GM12872 (cell line): ENCODE measurements at regions not wholly inside any gene's neighbourhood (a gene's known extent, or its start where the extent isn't known, plus 50 kb on each side); places are given as distances from the start of the nearest gene placed in this dataset.

ENCODE experiments used
- TF ChIP-seq, protein P1 (sequence below): IDR thresholded peaks from 3 replicates; pipeline ENCODE4 v1.5.1; 2011; ENCODE audit warnings: low read depth, mild to moderate bottlenecking, low read length, moderate library complexity; ENCODE audit not compliant: insufficient read depth

DNA sequence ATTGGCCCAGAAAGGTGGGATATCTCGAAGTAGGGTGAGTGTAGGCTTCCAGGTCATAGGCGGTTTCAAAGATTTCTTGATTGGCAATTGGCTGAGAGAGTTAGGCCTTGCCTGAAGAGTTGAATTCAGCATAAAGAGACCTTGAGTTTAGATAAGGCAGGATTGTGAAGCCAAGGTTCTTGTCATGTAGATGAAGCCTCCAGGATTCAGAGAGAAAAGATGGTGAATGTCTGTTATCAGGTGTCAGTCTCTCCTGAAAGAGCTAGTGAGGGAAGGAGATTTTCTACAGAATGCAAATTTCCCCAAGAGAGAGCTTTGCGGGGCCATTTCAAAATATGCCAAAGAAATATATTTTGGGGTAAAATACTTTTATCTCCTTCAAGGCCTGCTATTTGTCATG lies 217.0 kb upstream of the TLE3 start:
- TF ChIP-seq, protein P1, sequence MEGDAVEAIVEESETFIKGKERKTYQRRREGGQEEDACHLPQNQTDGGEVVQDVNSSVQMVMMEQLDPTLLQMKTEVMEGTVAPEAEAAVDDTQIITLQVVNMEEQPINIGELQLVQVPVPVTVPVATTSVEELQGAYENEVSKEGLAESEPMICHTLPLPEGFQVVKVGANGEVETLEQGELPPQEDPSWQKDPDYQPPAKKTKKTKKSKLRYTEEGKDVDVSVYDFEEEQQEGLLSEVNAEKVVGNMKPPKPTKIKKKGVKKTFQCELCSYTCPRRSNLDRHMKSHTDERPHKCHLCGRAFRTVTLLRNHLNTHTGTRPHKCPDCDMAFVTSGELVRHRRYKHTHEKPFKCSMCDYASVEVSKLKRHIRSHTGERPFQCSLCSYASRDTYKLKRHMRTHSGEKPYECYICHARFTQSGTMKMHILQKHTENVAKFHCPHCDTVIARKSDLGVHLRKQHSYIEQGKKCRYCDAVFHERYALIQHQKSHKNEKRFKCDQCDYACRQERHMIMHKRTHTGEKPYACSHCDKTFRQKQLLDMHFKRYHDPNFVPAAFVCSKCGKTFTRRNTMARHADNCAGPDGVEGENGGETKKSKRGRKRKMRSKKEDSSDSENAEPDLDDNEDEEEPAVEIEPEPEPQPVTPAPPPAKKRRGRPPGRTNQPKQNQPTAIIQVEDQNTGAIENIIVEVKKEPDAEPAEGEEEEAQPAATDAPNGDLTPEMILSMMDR: no peak

DNA sequence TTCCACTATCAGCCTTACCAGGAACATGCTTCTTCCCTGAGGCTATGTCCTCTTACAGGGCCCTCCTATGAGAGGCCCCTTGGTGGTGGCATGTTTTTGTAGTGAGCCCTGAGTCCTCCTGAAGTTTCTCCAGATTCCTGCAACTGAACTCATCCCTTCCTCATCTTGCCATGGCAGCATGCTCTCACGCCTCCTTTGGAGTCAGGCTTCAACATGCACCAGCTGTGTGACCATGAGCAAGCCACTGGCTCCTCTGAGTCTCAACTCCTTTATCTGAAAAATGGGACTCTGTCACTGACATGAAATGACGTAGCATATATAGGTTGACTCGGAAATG lies 216.3 kb upstream of the TLE3 start:
- TF ChIP-seq, protein P1: no peak

DNA sequence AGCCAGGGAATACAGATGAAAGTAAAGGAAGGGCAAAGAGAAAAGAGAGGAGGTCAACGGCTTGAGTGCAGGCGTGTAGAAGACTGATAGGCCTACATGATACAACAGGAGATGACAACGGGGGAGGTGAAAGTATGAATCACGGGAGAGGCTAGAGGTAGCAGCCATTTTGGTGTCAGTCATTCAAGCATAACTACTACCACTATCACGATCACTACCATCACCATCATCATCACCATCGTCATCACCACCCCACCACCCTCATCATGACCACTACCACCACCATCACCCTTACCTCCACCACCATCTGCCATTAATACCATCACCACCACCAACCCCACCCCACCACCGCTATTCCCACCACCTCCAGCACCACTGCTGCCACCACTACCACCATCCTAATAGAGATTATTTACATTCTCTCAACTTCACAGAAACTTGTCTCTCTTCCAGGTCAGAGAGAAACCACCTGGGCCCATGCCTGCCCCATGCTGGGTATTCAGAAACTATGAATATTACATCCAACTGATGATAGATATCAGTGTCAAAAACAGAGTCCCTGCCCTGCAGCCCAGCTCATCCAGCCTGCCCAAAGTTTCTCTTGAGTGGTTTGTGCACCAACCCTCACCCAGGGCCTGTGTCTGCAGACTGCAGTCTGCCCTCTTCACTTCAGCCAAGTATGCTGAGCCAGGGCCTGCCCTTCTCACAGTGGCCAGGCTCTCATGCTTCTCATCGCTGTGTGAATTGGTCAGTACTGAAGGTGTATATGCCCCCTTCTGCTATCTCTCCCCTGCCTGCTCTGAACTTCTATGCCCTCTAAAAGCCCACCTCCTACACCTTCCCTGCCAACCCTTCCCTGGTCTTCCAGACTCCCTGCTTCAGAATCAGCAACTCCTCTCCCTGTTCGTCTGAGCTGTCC lies 215.6 kb upstream of the TLE3 start:
- TF ChIP-seq, protein P1: no peak

- TF ChIP-seq, protein P1: no peak
Observed at GRCh38 chr15:70311821-70312220, 214.1 kb upstream of the TLE3 start.

GRCh38 chr15:70309716-70310115 lies 212.0 kb upstream of the TLE3 start:
- TF ChIP-seq, protein P1: no peak

GRCh38 chr15:70308735-70309434 lies 211.2 kb upstream of the TLE3 start:
- TF ChIP-seq, protein P1: no peak

- TF ChIP-seq, protein P1: no peak
Observed at GRCh38 chr15:70308011-70308734, 210.5 kb upstream of the TLE3 start.
